GM21526 (cell line): ENCODE measurements at regions not wholly inside any gene's neighbourhood (a gene's known extent, or its start where the extent isn't known, plus 50 kb on each side); places are given as distances from the start of the nearest gene placed in this dataset.
"Not testable (repeated sequence)": the region's sequence is repeated elsewhere in the genome, so short reads cannot be mapped to it uniquely, and the experiment has no call there.

Experiments used
- ATAC-seq: cut with Tn5 transposase; IDR thresholded peaks from one replicate; pipeline ENCODE4 v1.9.1; 2021; ENCODE audit warnings: moderate library complexity; ENCODE audit not compliant: unreplicated experiment, low FRiP score

DNA sequence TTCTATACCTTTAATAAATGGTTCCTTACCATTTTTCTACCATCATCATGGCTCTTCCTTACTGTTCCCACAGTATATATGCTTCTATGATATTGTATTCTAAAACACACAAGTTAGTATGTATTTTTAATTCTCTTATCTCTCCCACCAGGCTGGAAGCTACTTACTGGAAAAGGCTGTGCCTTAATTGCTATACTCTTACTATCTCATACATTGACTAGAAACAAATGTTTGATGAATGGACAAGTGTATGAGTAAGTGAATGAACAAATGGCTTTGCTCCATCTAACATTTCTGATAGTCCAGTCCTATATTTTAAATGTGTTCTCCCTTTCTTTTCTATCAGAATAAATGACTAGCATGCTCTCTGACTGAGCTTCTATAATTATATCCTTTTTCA, 320.8 kb upstream of the RASGEF1B start:
- ATAC-seq: no peak

DNA sequence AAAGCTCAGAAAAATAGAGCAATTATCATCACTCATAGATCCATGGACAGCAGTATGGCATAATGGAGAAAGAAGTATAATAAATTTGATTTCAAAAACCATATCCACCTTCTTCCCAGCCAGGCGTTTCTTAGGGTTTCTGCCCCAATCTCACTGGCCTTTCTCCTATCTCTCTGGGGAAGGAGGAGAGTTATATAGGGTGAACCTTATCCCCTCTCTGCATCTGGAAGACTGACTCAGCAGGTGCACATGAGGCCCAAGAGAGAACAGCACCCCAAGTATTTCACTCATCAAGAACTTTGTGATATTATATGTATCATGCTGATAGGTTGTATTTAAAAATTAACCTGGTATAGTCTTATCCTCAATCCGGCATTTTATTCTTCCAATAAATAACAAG, 318.8 kb upstream of the RASGEF1B start:
- ATAC-seq: no peak

DNA sequence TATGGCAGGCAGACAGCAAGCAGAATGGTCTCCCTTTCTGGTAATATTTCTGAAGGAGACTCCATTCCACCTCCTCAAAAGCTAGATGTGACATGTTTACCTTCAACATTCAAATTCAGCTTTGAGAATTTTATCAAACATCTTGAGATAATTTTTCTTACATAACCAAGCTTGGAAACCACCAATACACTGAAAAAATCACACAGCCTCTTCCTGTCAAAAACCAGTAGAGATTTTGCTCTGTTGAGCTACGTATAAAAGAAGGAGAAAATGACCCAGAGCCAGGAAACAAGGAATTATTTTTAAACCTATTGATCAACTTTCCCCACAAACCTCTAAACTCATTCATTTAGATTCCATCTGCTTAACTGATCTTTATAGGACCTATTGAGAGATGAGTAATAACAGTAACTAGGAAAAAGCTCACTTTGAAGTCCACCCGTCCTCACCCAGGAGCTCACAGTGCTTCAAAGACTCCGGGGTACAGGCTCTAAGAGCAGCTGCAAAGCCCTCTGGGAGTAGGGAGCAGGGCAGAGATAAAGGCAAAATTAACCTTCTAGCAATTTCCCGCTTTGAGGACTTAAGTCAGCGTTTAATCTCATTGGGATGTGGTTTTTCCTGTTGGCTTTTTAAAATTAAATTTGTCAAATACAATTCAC, 318.2 kb upstream of the RASGEF1B start:
- ATAC-seq: no peak

DNA sequence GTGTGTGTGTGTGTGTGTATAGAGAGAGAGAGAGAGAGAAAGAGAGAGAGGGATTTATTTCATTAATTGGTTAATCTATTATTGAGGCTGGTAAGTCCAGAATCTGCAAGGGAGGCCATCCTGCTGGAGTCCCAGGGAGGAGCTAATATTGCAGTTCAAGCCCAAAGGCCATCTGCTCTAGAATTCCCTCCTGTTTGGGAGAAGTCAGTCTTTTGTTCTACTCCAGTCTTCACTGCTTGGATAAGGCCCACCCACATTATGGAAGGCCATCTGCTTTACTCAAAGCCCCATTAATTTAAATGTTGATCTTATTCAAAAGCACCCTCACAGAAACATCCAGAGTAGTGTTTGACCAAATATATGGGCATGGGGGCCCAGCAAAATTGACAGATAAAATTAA, 317.5 kb upstream of the RASGEF1B start:
- no peak for ATAC-seq

DNA sequence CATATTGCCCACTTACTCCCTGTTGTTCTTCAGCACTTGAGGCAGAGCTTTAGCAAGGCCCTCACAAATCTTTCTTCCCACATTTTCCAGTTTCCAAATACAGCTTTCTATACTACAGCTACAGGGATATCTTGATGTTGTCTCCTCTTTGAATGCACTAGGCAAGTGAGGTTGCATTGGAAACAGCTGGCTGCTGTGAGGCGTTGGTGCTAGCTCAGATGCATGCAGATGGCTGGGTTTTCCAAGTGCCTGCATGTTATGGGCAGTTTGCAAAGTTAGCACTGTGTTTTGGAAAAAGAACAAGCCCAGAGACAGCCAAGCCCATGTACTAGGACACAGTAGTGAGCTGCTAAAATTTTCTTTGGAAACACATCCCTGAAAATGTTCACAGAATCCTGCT, 315.1 kb upstream of the RASGEF1B start:
- no peak for ATAC-seq

DNA sequence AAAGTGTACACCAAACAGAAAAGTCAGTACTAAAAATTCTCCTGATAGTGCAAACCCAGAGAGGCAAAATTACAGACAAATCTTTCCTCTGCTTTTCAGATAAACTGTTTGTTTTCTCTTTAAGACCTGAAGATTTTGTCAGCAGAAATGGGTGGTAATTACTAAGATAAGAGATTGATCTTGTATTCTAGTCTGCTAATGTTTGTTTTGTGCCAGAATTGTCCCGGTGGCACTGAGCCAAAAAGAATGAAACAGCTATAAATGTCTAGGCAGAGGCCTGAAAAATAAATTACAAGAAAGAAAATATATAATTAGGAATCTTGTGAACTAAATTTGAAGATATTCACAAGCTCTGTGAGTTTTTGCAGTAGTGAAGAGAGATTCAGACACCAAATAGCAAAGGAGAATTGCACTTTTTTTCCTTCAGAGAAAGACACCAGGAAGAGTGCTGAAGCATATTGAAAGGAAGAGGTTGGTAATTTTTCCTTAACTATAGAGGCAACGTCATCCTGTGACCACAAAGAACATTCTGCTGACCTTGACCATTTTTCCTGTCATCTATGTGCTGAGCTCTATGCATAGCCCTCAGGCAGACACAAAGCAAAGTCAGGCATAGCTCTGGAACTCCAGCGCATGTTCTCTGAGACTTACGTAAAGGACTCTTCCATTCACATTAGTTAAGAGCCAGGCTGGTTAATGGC, 314.5 kb upstream of the RASGEF1B start:
- no peak for ATAC-seq

DNA sequence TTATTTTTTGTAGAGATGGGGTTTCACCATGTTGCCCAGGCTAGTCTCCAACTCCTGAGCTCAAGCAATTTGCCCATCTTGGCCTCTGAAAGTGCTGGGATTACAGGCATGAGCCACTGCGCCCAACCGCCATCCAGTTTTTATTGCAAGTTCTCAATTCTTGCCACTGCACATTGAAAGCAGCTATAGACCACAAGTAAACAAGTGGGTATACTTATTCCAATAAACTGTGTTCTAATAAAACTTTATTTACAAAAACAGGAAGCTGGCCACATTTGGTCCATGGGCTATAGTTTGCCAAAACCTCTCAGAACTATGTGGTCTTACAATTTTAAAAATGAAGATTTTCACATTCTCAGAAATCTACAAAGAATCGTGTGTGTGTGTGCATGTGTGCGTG, 313.6 kb upstream of the RASGEF1B start:
- ATAC-seq: no peak

DNA sequence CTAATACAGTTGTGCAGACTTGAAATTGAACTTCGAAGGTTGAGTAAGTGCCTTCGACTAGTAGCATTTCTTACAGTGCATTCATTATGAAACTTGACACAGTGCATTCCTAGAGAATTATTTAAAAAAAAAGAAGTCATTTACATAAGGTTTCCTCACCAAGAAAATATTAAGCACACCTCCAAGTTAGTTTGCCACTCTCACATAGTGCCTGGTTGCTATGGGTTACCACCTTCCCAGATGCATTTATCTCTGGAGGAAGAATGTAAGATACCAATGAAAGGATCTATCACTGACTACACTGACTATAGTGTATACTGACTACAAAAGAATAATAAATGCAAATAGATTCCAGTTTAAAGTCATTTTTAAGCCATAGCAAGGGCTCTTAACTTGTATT, 311.9 kb upstream of the RASGEF1B start:
- ATAC-seq: no peak

DNA sequence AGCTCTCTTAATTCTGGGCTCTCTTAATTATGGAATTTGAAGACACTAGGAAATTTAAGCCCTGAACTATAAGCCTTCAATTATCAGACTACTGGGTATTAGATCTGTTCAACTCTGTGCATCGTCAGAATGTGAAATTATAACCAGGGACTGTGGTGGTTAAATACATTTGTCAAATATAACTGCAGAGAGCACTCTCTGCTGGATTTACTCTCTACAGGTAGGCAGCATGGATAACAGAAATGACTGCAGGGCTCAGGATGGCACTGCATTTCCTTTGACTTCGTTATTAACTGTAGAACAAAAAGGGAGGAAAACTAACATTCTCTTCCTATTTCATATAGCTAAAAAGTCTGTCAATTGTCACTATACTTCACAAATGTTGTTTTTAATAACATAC, 310.1 kb upstream of the RASGEF1B start:
- ATAC-seq: no peak

DNA sequence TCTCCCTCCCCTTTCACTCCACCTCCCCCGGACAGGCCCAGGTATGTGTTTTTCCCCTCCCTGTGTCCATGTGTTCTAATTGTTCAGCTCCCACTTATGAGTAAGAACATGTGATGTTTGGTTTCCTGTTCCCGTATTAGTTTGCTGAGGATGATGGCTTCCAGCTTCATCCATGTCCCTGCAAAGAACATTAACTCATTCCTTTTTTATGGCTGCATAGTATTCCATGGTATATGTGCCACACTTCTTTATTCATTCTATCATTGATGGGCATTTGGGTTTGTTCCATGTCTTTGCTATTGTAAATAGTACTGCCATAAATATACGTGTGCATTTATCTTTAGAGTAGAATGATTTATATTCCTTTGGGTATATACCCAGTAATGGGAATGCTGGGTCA, 306.0 kb upstream of the RASGEF1B start:
- ATAC-seq: not testable (repeated sequence)

DNA sequence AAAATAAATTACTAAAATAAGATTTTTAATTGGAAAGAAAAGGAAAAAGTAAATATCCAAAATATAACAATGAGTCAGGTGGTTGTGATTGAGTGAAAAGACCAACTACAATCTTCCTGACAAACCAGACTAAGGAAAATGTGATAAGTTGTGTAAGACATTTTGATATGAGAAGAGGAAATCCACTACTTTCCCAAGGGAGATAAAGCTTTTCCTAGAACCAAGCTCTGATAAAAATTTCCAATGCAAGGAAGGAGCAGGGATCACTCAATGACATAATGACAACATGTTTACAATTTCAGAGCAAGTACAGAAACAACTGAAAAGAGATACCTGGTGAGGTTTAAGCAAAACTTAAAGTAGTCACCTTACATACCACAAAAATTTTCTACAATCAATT, 305.1 kb upstream of the RASGEF1B start:
- no peak for ATAC-seq

DNA sequence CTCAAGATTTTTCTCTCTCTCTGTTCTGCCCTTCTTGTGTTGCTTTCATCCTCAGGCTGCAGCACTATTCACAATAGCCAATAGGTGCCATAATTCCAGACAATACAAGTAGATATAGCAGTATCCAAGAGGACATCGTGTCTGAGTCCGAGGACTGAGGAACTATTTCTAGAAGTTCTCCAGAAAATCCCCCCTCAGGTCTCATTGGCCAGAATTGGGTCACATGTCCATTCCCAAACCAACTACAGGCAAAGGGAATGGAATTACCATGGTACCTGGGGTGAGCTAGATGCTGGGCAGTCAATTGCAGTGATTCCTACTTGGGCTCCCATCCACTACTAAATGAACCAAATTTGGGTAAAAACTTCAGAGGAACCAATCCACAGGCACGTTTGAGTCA, 301.9 kb upstream of the RASGEF1B start:
- no peak for ATAC-seq

DNA sequence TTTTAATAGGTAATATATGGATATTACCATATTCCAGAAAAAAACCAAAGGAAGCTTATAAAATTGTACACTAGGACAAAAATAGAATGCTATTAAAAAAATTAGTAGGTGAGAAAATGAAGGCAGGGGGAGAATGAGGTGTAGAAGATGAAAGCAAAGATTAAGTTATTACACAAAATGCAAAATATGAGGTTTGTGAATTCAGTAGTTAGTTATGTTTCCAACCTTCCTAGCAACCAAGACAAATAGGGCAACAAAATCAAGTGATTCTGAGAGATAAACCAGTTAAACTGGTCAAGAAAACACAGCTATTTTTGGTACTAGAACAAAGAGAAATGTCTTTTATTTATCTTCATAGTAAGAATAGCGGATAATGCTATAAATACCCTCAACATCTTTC, 300.0 kb upstream of the RASGEF1B start:
- no peak for ATAC-seq

DNA sequence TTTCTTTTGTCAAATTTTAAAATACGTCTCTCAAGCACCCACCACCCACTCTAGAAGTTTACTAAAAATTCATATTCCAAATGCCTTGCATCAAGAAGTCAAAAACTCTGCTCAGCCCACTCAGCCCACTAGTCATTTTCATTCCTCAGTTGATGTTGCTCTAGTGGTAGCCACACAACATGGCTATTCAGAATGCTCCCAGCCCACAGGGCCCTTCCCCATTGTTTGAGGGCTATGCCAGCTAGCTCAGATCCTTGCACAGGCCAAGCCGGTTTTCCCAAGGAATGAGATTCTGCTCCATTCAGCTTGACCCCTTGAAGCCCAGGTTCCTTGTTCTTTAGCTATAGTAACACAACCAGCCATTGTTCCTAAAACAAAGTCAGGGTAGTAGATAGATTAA, 297.5 kb upstream of the RASGEF1B start:
- ATAC-seq: no peak

DNA sequence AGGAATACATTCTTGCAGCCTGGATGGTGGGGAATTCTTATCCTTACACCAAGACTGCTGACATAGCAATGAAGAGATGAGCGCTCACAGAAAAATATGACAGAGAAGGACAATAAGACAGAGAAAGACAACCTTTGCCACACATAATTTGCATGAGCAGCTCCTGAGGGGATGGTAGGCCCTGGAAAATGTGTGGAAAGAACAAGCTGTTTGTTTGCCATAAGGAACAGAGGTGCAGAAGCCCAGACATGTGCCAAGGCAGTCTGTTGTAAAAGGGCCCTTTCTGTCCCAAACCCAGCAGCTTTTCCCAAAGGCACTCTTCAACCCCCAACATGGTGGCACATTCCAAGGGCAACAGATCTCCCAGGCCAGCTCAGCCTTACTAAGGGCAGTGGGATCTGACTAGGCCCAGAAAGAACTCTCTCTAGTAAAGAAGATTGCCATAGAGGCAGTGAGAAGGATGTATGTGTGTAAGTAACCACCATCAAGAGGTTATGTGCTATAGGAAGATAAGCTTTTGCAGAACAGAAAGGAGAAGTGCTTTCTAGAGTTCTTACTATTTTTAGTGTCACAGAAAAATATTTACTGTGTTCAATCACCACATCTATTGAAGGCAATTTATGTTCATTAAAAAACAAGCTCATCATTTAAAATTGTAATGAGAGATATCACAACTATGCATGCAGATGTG, 287.0 kb upstream of the RASGEF1B start:
- peak; percentile 55 for ATAC-seq

DNA sequence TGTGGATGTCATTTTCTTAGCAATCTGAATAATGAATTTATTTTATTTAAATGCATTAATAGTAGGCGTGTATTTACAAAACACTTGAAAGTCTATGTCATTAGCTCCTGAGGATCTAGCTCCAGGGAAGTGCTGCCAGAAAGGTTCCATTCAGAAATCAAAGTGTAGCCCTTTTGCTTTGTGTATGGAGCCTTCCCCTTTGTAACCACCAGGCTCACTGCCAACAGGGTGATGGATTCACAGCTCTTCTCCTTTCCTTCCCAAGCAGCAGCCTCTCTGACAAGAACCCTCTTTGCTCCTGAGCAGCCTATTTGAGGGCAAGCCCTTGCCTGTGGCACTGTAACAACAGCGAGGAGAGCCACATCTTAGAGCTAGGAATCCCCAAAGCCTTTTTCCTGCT, 286.0 kb upstream of the RASGEF1B start:
- ATAC-seq: no peak

DNA sequence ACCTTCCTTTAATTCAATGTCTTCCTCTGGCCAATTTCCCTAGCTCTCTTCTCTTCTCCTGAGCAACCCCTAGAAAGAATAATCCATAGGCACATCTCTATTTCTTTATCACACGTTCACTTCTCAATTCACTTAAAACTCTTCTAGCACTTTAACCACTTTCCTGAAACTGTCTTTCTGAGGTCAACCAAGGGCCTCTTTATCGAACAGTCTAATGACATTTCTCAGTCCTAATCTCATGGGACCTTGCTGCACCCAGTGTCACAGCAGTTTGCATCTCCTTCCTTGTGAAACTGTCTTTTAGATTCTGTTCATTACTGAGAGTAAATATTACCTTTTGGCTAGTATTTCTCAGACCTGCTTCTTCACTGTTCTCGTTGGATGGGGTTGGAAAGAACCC, 285.3 kb upstream of the RASGEF1B start:
- peak; percentile 72 for ATAC-seq

DNA sequence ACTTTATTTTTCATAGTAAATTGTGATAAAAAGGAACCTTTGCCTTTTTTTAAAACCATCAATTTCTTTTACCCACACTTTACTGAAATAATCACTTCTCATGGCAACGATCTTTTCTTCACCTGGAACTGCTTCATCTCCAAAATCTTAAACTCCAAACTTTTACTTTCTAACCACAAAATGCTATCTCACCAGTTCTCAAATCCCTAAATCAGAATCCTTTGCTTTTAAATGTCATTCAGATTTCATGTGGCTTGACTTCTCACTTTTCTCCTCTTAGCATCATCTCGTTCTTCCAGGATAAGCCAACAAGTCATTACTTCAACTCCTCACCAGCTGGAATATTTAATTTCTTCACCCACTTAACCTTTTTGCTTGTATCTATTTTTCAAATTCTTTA, 284.3 kb upstream of the RASGEF1B start:
- no peak for ATAC-seq

DNA sequence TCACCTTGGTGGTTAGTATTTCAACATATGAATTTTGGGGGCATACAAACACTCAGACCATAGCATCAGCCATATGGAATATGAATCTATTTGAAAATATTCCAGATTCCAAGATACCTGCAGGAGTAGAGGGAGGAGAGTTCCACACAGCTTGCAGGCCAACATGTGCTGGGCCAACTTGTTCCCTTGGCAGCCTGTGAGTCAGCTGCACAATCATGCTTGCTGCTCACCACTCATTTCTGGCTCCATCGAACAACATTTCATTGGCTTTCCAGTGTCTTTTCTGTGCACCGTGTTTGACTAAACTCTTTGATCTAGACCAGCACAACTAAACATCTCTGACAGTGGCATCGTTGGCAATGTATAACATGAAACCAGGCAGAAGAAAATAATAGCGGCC, 282.5 kb upstream of the RASGEF1B start:
- no peak for ATAC-seq

DNA sequence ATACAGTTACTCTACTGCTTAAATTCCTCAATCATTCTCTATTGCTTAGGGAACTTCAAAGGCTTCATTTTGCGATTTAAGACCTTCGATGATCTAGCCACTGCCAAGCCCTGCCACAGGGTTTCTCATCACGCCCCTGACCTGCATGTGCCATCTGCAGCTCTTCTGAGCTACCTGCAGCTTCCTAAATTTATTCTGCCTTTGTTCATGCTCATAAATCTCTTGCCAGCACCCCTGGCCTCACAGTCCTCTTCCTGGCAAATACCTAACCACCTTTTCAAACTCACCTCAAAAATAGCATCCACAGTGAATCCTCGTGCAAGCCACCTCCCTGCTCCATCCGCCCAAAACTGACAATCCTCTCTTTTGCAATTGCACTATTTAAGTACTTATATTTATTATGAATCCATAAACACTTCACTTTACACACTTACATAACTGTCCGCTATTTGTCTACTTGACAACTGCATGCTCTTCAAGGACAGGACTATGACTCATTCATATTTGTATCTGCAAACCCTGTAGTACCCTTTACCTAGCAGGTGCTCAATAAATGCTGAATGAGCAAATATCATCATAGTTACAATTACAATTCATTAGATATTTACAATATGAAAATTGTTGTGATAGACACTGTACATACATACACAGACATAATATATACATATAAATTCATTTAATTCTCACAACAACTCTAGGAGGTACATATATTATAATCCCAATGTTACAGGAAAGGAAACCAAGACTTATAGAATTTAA, 280.0 kb upstream of the RASGEF1B start:
- no peak for ATAC-seq

DNA sequence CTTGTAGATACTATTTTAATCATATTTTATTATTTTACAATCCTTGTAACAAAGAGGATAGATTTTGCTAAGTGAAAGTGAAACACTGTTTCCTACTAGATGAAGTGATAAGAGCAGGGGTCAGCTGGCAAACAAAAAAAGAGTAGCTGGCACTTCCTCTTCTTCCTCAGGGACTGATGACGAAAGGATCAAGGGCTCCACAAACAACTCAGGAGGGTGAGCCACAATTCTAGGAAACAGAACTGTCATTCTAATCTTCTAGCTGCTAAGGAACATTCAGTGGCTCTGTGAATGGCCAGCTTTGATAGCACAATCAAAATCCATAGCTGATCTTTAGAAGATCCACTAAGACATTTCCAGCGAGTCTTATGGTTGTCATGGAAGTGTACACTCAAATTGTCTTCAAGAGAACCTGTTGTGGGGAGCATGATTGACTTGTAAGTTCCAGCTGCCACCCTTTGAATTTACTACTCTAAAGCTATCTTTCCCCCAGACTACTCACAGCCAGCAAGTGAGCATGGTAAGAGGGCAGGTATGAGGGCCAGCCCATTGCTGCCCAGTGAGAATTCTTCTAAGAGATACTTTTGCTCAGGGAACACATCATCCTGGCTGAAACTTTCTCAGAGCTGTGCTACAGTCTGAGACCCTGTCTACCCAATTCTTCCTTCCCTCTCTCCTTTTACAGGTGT, 275.7 kb upstream of the RASGEF1B start:
- no peak for ATAC-seq
